H1 (cell line): ENCODE measurements at regions not wholly inside any gene's neighbourhood (a gene's known extent, or its start where the extent isn't known, plus 50 kb on each side); places are given as distances from the start of the nearest gene placed in this dataset.

ENCODE experiments used
- CTCF ChIA-PET: fragments of 300-600 bp; sonication (Branson Sonifier 250); formaldehyde crosslinking; loops from one replicate; lab custom pipeline; 2021; ENCODE audit not compliant: partially characterized antibody; lab: Charles Lee
- POLR2A ChIA-PET: fragments of 300-600 bp; sonication (Branson Sonifier 250); formaldehyde crosslinking; loops from one replicate; lab custom pipeline; 2021; ENCODE audit warnings: inconsistent platforms; ENCODE audit not compliant: partially characterized antibody; lab: Charles Lee
- DNase-seq, 2 experiments: peaks; one replicate each; pipeline versions ENCODE4 v3.0.0 to v3.0.0-alpha.2; 2010 to 2022; ENCODE audit warnings: low spot score in 2 of 2, low read depth in 1 of 2, mixed read lengths in 1 of 2
- FAIRE-seq: peaks from 2 replicates; lab custom pipeline; 2011; peaks lifted over from hg19 to GRCh38; lab: Jason Lieb, UNC
- H2AFZ ChIP-seq: 2 replicates; pipeline ENCODE4 v1.8.1; 2012; ENCODE audit warnings: low read length, inconsistent platforms
- H2AK5ac ChIP-seq: 2 replicates; pipeline ENCODE4 v1.6.1; 2013; ENCODE audit warnings: low read depth, low read length
- H2BK120ac ChIP-seq: replicated peaks from 2 replicates; pipeline ENCODE3; 2013; ENCODE audit warnings: low read depth, low read length, inconsistent platforms
- H2BK12ac ChIP-seq: 2 replicates; pipeline ENCODE4 v1.6.1; 2013; ENCODE audit warnings: low read depth, low read length
- H2BK15ac ChIP-seq: 2 replicates; pipeline ENCODE4 v1.6.1; 2013; ENCODE audit warnings: low read length
- H2BK20ac ChIP-seq: 2 replicates; pipeline ENCODE4 v1.6.1; 2013; ENCODE audit warnings: low read length
- H2BK5ac ChIP-seq: 2 replicates; pipeline ENCODE4 v1.6.1; 2013; ENCODE audit warnings: low read depth, low read length
- H3K14ac ChIP-seq: 2 replicates; pipeline ENCODE4 v1.6.1; 2013; ENCODE audit warnings: inconsistent platforms; ENCODE audit not compliant: insufficient read length
- H3K18ac ChIP-seq: 2 replicates; pipeline ENCODE4 v1.6.1; 2013; ENCODE audit warnings: low read length; ENCODE audit errors: extremely low read depth
- H3K23ac ChIP-seq: 2 replicates; pipeline ENCODE4 v1.6.1; 2013; ENCODE audit warnings: inconsistent platforms; ENCODE audit not compliant: insufficient read length
- H3K23me2 ChIP-seq: 2 replicates; pipeline ENCODE4 v1.6.1; 2013; ENCODE audit warnings: low read depth, low read length
- H3K27ac ChIP-seq: 2 replicates; pipeline ENCODE4 v1.6.1; 2011; ENCODE audit warnings: low read depth, low read length, inconsistent platforms
- H3K27me3 ChIP-seq, 4 experiments: replicated peaks in 1 of 4; 1 replicate in 1 of 4; 2 replicates in 3 of 4; pipeline versions ENCODE4 v1.6.1 to v1.8.1; 2011 to 2013; ENCODE audit warnings: low read length in 3 of 4, mild to moderate bottlenecking in 3 of 4, inconsistent platforms in 2 of 4, mixed read lengths in 2 of 4, moderate library complexity in 1 of 4; ENCODE audit not compliant: control insufficient read depth in 3 of 4, insufficient read depth in 3 of 4; ENCODE audit errors: extremely low read depth in 1 of 4
- H3K36me3 ChIP-seq, 4 experiments: 2 replicates each; pipeline versions ENCODE4 v1.6.1 to v1.8.1; 2011 to 2013; ENCODE audit warnings: mild to moderate bottlenecking in 4 of 4, low read length in 3 of 4, moderate library complexity in 2 of 4, control low read depth in 1 of 4, inconsistent platforms in 1 of 4; ENCODE audit not compliant: insufficient read depth in 4 of 4, control insufficient read depth in 2 of 4
- H3K4ac ChIP-seq: replicated peaks from 2 replicates; pipeline ENCODE3; 2013; ENCODE audit warnings: low read length, low read depth, mixed read lengths, inconsistent platforms; ENCODE audit not compliant: insufficient read length
- H3K4me1 ChIP-seq, 4 experiments: replicated peaks in 1 of 4; 1 replicate in 1 of 4; 2 replicates in 3 of 4; pipeline versions ENCODE4 v1.6.1 to v1.8.1; 2011 to 2013; ENCODE audit warnings: low read length in 3 of 4, inconsistent platforms in 2 of 4, mixed read lengths in 1 of 4; ENCODE audit not compliant: insufficient read depth in 4 of 4, control insufficient read depth in 3 of 4
- H3K4me2 ChIP-seq, 2 experiments: 2 replicates each; pipeline versions ENCODE4 v1.6.1 to v1.8.1; 2011 to 2013; ENCODE audit warnings: low read depth in 2 of 2, low read length in 2 of 2, control low read depth in 1 of 2, inconsistent platforms in 1 of 2, mild to moderate bottlenecking in 1 of 2; ENCODE audit not compliant: insufficient read depth in 1 of 2
- H3K4me3 ChIP-seq, 4 experiments: fragments of 200-600, 300-600 bp in 1 of 4; sonication (generic), shearing (Covaris generic), sonication (Bioruptor Twin) in 1 of 4; 2 replicates each; pipeline versions ENCODE4 v1.5.1 to v1.8.1; 2011 to 2016; ENCODE audit warnings: low read length in 4 of 4, low read depth in 3 of 4, control low read depth in 2 of 4, inconsistent platforms in 2 of 4, mild to moderate bottlenecking in 2 of 4, mixed read lengths in 1 of 4, moderate library complexity in 1 of 4; ENCODE audit not compliant: insufficient read depth in 2 of 4; ENCODE audit errors: extremely low read depth in 1 of 4
- H3K56ac ChIP-seq: replicated peaks from 2 replicates; pipeline ENCODE3; 2013; ENCODE audit warnings: low read depth, mild to moderate bottlenecking, mixed read lengths, low read length, inconsistent platforms; ENCODE audit not compliant: insufficient read length
- H3K79me1 ChIP-seq: 2 replicates; pipeline ENCODE4 v1.6.1; 2013; ENCODE audit warnings: low read depth, low read length, control low read depth
- H3K79me2 ChIP-seq, 2 experiments: 2 replicates each; pipeline versions ENCODE4 v1.6.1 to v1.8.1; 2012 to 2013; ENCODE audit warnings: low read length in 2 of 2, mild to moderate bottlenecking in 2 of 2, inconsistent platforms in 1 of 2; ENCODE audit not compliant: insufficient read depth in 2 of 2, control insufficient read depth in 1 of 2
- H3K9ac ChIP-seq, 4 experiments: replicated peaks in 1 of 4; 1 replicate in 1 of 4; 2 replicates in 3 of 4; pipeline versions ENCODE4 v1.6.1 to v1.8.1; 2011 to 2013; ENCODE audit warnings: low read depth in 3 of 4, low read length in 3 of 4, control low read depth in 2 of 4, mild to moderate bottlenecking in 2 of 4, moderate library complexity in 2 of 4, inconsistent platforms in 1 of 4; ENCODE audit errors: extremely low read depth in 1 of 4
- H3K9me3 ChIP-seq, 2 experiments: 2 replicates each; pipeline versions ENCODE4 v1.6.1 to v1.8.1; 2012 to 2013; ENCODE audit warnings: mild to moderate bottlenecking in 2 of 2, moderate library complexity in 2 of 2, control low read depth in 1 of 2, inconsistent platforms in 1 of 2, low read depth in 1 of 2, low read length in 1 of 2, mixed read lengths in 1 of 2; ENCODE audit not compliant: insufficient read depth in 2 of 2
- H4K20me1 ChIP-seq, 2 experiments: replicated peaks in 1 of 2; 2 replicates each; pipeline versions ENCODE3 to v1.8.1; 2011 to 2013; ENCODE audit warnings: inconsistent platforms in 2 of 2, low read length in 2 of 2, mild to moderate bottlenecking in 1 of 2; ENCODE audit not compliant: insufficient read depth in 2 of 2, control insufficient read depth in 1 of 2
- H4K5ac ChIP-seq: 2 replicates; pipeline ENCODE4 v1.6.1; 2013; ENCODE audit warnings: low read length, low read depth, mixed read lengths, inconsistent platforms; ENCODE audit not compliant: insufficient read length
- H4K8ac ChIP-seq: 2 replicates; pipeline ENCODE4 v1.8.0; 2013; ENCODE audit warnings: mild to moderate bottlenecking, moderate library complexity, low read length, inconsistent platforms; ENCODE audit not compliant: insufficient read depth; ENCODE audit errors: extremely low read depth
- H4K91ac ChIP-seq: replicated peaks from 2 replicates; pipeline ENCODE3; 2013; ENCODE audit warnings: low read length, mixed read lengths, inconsistent platforms; ENCODE audit not compliant: insufficient read length
- ATF3 ChIP-seq: IDR thresholded peaks from 2 replicates; pipeline ENCODE4 v1.6.1; 2011; ENCODE audit warnings: low read depth, mild to moderate bottlenecking, low read length; ENCODE audit not compliant: insufficient read depth
- BACH1 ChIP-seq: IDR thresholded peaks from 2 replicates; pipeline ENCODE4 v1.6.1; 2012; ENCODE audit warnings: low read length, improper control_type of control experiment
- BCL11A ChIP-seq, 2 experiments: IDR thresholded peaks; one replicate each; pipeline ENCODE4 v1.6.1; 2011; ENCODE audit warnings: low read depth in 2 of 2, low read length in 2 of 2, mild to moderate bottlenecking in 2 of 2
- CHD2 ChIP-seq: IDR thresholded peaks from 2 replicates; pipeline ENCODE4 v1.6.1; 2012; ENCODE audit warnings: low read length, improper control_type of control experiment
- KDM5A ChIP-seq: fragments of 200-600 bp; IDR thresholded peaks from 2 replicates; pipeline ENCODE4 v1.7.1; 2012; ENCODE audit warnings: mild to moderate bottlenecking, low read length, inconsistent platforms, mixed read lengths
- POU5F1 ChIP-seq: IDR thresholded peaks from 2 replicates; pipeline ENCODE4 v1.6.1; 2011; ENCODE audit warnings: low read depth, mild to moderate bottlenecking, low read length, moderate library complexity
- SIX5 ChIP-seq: IDR thresholded peaks from 2 replicates; pipeline ENCODE4 v1.6.1; 2011; ENCODE audit warnings: mild to moderate bottlenecking, low read depth, low read length
- SP4 ChIP-seq: IDR thresholded peaks from 2 replicates; pipeline ENCODE4 v1.6.1; 2012; ENCODE audit warnings: low read length, inconsistent platforms
- WGBS, 2 experiments: shearing (Covaris generic) in 1 of 2; methylation state at CpG; one replicate each; pipeline versions ENCODE4 v1.1.6 to v1.1.7; 2013 to 2015; ENCODE audit warnings: low lambda C conversion rate in 2 of 2, mixed read lengths in 2 of 2, inconsistent platforms in 1 of 2, low coverage in 1 of 2, missing lambda C conversion rate in 1 of 2; ENCODE audit not compliant: insufficient replicate concordance in 2 of 2, insufficient coverage in 1 of 2, insufficient read length in 1 of 2; ENCODE audit errors: extremely low coverage in 1 of 2, missing lambda C conversion rate in 1 of 2; 5-methylcytosine and 5-hydroxymethylcytosine counted together

GRCh38 chr16:64351121-64351520 lies 770.7 kb downstream of the CDH11 start:
- ChIA-PET POLR2A (no interaction called here), CTCF (no interaction called here)
- Histone ChIP-seq H4K5ac (no peak overlapping the region), H3K27ac (no peak overlapping the region), H3K18ac (no peak overlapping the region), H3K27me3 (no peaks in the 10 kb centered on the region), H3K4ac (no peak overlapping the region), H3K14ac (no peak overlapping the region), H3K9me3 (no peaks in the 10 kb centered on the region), H3K4me1 (no peaks in the 10 kb centered on the region), H2BK120ac (no peak overlapping the region), H3K36me3 (no peaks in the 10 kb centered on the region), H2BK12ac (no peak overlapping the region), H2AK5ac (no peak overlapping the region), H2BK15ac (no peak overlapping the region), H3K79me2 (no peaks in the 10 kb centered on the region), H3K4me3 (no peak overlapping the region), H4K20me1 (no peaks in the 10 kb centered on the region), H4K8ac (no peak overlapping the region), H2AFZ (no peak overlapping the region), H3K23me2 (peaks cover 1% of the 10 kb centered on the region; the same call in 1 of the 2 replicates), H4K91ac (no peak overlapping the region), H3K4me2 (no peak overlapping the region), H2BK20ac (no peak overlapping the region), H3K9ac (no peak overlapping the region), H3K23ac (no peak overlapping the region), H3K56ac (no peak overlapping the region), H3K79me1 (no peaks in the 10 kb centered on the region), H2BK5ac (no peak overlapping the region)
- WGBS, 2 experiments = 100% methylated on average over 1 of the region's 1 CpG; no CpG with 5 or more reads in 1 of the 2 experiments
- TF ChIP-seq BCL11A (IDR thresholded peaks at IDR 0.05; ENCODE audit: low read depth in 2 of 2, low read length in 2 of 2) (no peak), SIX5 (no peak), BACH1 (no peak), SP4 (no peak), CHD2 (no peak), POU5F1 (no peak), ATF3 (no peak), KDM5A (no peak)
- FAIRE-seq (no peak), DNase-seq (no peak)
